Coronary artery (tissue), 2 donors: ENCODE measurements at regions not wholly inside any gene's neighbourhood (a gene's known extent, or its start where the extent isn't known, plus 50 kb on each side); places are given as distances from the start of the nearest gene placed in this dataset.

Source experiments
- DNase-seq: peaks from one replicate; pipeline ENCODE4 v3.0.0-alpha.2; 2017; ENCODE audit warnings: low spot score
- H3K27ac ChIP-seq, 2 donors: fragments of 200-600 bp; sonication (generic); one replicate each; pipeline ENCODE4 v1.5.1; 2016 to 2019
- H3K4me3 ChIP-seq: fragments of 200-600 bp; sonication (generic); 2 replicates; pipeline ENCODE4 v1.5.1; 2016; ENCODE audit warnings: mild to moderate bottlenecking, moderate library complexity
- CTCF ChIP-seq: fragments of 200-600 bp; sonication (generic); IDR thresholded peaks from one replicate; pipeline ENCODE4 v1.5.1; 2019; ENCODE audit warnings: antibody characterized with exemption

GRCh38 chr11:131301306-131301705 lies 69.1 kb upstream of the NTM start:
- no peak for DNase-seq
- no peak for TF ChIP-seq CTCF
- H3K4me3 ChIP-seq: no peak overlapping the region
- no peak overlapping the region for H3K27ac ChIP-seq

- TF ChIP-seq CTCF: no peak
- no peak overlapping the region for H3K4me3 ChIP-seq
- DNase-seq: no peak
- H3K27ac ChIP-seq: no peak overlapping the region
These were observed 67.6 kb upstream of the NTM start for GRCh38 chr11:131302836-131303235.

GRCh38 chr11:131303611-131304119 lies 66.8 kb upstream of the NTM start:
- DNase-seq: no peak
- TF ChIP-seq CTCF: no peak
- no peak overlapping the region for H3K27ac ChIP-seq

GRCh38 chr11:131305005-131305404 lies 65.4 kb upstream of the NTM start:
- DNase-seq: no peak
- Histone ChIP-seq H3K27ac (no peak overlapping the region), H3K4me3 (no peak overlapping the region)
- TF ChIP-seq CTCF: no peak

More at GRCh38 chr11:131303611-131304119, 66.8 kb upstream of the NTM start:
- no peak overlapping the region for H3K4me3 ChIP-seq

- H3K4me3 ChIP-seq: no peak overlapping the region
- H3K27ac ChIP-seq: no peak overlapping the region
- no peak for DNase-seq
- TF ChIP-seq CTCF: no peak
These were observed 62.9 kb upstream of the NTM start for GRCh38 chr11:131307506-131307905.

- TF ChIP-seq CTCF: no peak
- Histone ChIP-seq H3K27ac (no peak overlapping the region), H3K4me3 (no peak overlapping the region)
- no peak for DNase-seq
These were observed 60.6 kb upstream of the NTM start for GRCh38 chr11:131309776-131310175.

- no peak for DNase-seq
- no peak overlapping the region for H3K4me3 ChIP-seq
- no peak overlapping the region for H3K27ac ChIP-seq
- no peak for TF ChIP-seq CTCF
These were observed 58.5 kb upstream of the NTM start for GRCh38 chr11:131311776-131312514.
